ENCODE measurements at regions not wholly inside any gene's neighbourhood (a gene's known extent, or its start where the extent isn't known, plus 50 kb on each side); places are given as distances from the start of the nearest gene placed in this dataset.

- intact Hi-C loops (cut with DNase I) = no loop called here
- 61 to 64% methylated on average over 3 of the region's 3 CpGs for WGBS, 2 donors
- peaks cover 0 to 12% (median 0%) of the 10 kb centered on the region in 9 donors for H3K4me1 ChIP-seq
- ATAC-seq = no peak
- H3K27me3 ChIP-seq = no peaks in the 10 kb centered on the region
- no peak for DNase-seq
- peaks cover 0 to 3% (median 0%) of the 10 kb centered on the region in 11 donors for H3K9me3 ChIP-seq
- TF ChIP-seq CTCF (IDR thresholded peaks at IDR 0.05) = no peak
- H3K4me3 ChIP-seq = no peak overlapping the region
- H3K36me3 ChIP-seq = no peaks in the 10 kb centered on the region
- no peak overlapping the region for H3K27ac ChIP-seq
Observed at GRCh38 chr1:81349194-81349965, 451.4 kb upstream of the ADGRL2 start.

GRCh38 chr1:81345110-81345509 lies 455.6 kb upstream of the ADGRL2 start:
- Histone ChIP-seq H3K27ac (peak overlapping the region in 1 of 10 donors; percentile 35), H3K36me3 (no peaks in the 10 kb centered on the region), H3K4me3 (no peak overlapping the region), H3K27me3 (no peaks in the 10 kb centered on the region), H3K9me3 (peaks cover 0 to 3% (median 0%) of the 10 kb centered on the region in 11 donors), H3K4me1 (peaks cover 0 to 23% (median 6%) of the 10 kb centered on the region in 9 donors)
- intact Hi-C loops (cut with DNase I) = no loop called here
- DNase-seq (peak; percentile 10 to 12), ATAC-seq (peak in 5 of 8 donors; percentile 51 to 92 (median 84))
- WGBS, 2 donors = 45 to 56% methylated on average over 2 of the region's 2 CpGs
- no peak for TF ChIP-seq CTCF (IDR thresholded peaks at IDR 0.05)

- ATAC-seq = no peak
- Histone ChIP-seq H3K4me3 (no peak overlapping the region), H3K27ac (no peak overlapping the region), H3K36me3 (no peaks in the 10 kb centered on the region), H3K9me3 (no peaks in the 10 kb centered on the region), H3K4me1 (peaks cover 0 to 20% (median 6%) of the 10 kb centered on the region in 9 donors), H3K27me3 (no peaks in the 10 kb centered on the region)
- no peak for TF ChIP-seq CTCF (IDR thresholded peaks at IDR 0.05)
- WGBS, 2 donors = 33 to 36% methylated on average over 2 of the region's 2 CpGs
- no peak for DNase-seq
- intact Hi-C loops (cut with DNase I) = no loop called here
Observed at GRCh38 chr1:81340239-81340638, 460.5 kb upstream of the ADGRL2 start.

- ATAC-seq (peak in 1 of 8 donors; percentile 38), DNase-seq (no peak)
- no peak overlapping the region for H3K4me3 ChIP-seq
- H3K4me1 ChIP-seq = peaks cover 0 to 20% (median 6%) of the 10 kb centered on the region in 9 donors
- no peak for TF ChIP-seq CTCF (IDR thresholded peaks at IDR 0.05)
- WGBS, 2 donors = 97 to 98% methylated on average over 10 of the region's 10 CpGs
- H3K36me3 ChIP-seq = no peaks in the 10 kb centered on the region
- H3K27me3 ChIP-seq = no peaks in the 10 kb centered on the region
- no peaks in the 10 kb centered on the region for H3K9me3 ChIP-seq
- intact Hi-C loops (cut with DNase I) = no loop called here
- H3K27ac ChIP-seq = no peak overlapping the region
Observed at GRCh38 chr1:81337226-81337625, 463.5 kb upstream of the ADGRL2 start.
